Endothelial cell (in vitro differentiated cells): ENCODE measurements at regions not wholly inside any gene's neighbourhood (a gene's known extent, or its start where the extent isn't known, plus 50 kb on each side); places are given as distances from the start of the nearest gene placed in this dataset.

Source experiments
- DNase-seq: peaks from one replicate; pipeline ENCODE4 v3.0.0; 2021; ENCODE audit warnings: low spot score
- H3K27ac Mint-ChIP-seq: one replicate; pipeline ENCODE4 v1.8.0; 2021; ENCODE audit warnings: mixed read lengths, inconsistent platforms; ENCODE audit not compliant: unreplicated experiment
- H3K27me3 Mint-ChIP-seq: one replicate; pipeline ENCODE4 v1.8.0; 2021; ENCODE audit warnings: mild to moderate bottlenecking, moderate library complexity, mixed read lengths, inconsistent platforms; ENCODE audit not compliant: unreplicated experiment
- H3K36me3 Mint-ChIP-seq: one replicate; pipeline ENCODE4 v1.8.0; 2021; ENCODE audit warnings: mild to moderate bottlenecking, low read depth, mixed read lengths, inconsistent platforms; ENCODE audit not compliant: unreplicated experiment
- H3K4me1 Mint-ChIP-seq: one replicate; pipeline ENCODE4 v1.8.0; 2021; ENCODE audit warnings: mild to moderate bottlenecking, mixed read lengths, inconsistent platforms; ENCODE audit not compliant: unreplicated experiment
- H3K4me3 Mint-ChIP-seq: one replicate; pipeline ENCODE4 v1.8.0; 2021; ENCODE audit warnings: mild to moderate bottlenecking, mixed read lengths, inconsistent platforms; ENCODE audit not compliant: unreplicated experiment
- H3K9me3 Mint-ChIP-seq: one replicate; pipeline ENCODE4 v1.8.0; 2021; ENCODE audit warnings: mixed read lengths, inconsistent platforms; ENCODE audit not compliant: unreplicated experiment
- TF ChIP-seq, protein P1 (sequence below): fragments of 200-600 bp; sonication (generic); IDR thresholded peaks from one replicate; pipeline ENCODE4 v1.5.0; 2021; ENCODE audit warnings: antibody characterized with exemption; ENCODE audit not compliant: unreplicated experiment

DNA sequence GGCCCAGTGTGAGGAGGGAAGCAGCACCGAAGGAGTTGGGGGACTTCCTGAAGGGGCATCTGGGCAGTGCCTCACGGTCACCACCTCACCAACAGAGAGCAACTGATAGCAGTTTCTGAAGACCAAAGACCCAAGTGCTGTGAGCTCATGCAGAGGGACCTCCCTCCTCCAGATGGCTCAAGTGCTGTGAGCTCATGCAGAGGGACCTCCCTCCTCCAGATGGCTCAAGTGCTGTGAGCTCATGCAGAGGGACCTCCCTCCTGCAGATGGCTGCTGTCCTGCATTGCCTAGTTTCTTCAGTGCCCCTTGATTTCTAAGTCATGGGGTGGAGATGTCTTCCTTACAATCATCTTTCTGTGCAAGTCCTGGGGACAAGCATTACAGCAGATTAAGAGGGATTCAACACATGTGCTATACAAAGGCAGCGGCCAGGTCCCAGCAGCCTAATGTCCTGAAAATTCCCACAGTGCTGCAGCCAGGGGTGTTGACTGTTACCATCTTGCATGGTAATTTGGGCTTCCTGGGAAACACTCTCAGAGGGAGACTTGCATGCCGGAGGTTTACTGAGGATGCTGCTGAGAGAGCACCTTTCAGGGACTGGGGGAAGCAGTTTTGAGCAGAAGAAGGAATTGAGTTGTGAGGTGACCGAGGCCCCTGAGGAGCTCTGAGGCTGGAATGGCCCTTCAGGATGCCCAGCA, 409.3 kb downstream of the GALR1 start:
- Mint-ChIP-seq H3K27me3 (peaks cover 2% of the 10 kb centered on the region), H3K36me3 (no peaks in the 10 kb centered on the region)

DNA sequence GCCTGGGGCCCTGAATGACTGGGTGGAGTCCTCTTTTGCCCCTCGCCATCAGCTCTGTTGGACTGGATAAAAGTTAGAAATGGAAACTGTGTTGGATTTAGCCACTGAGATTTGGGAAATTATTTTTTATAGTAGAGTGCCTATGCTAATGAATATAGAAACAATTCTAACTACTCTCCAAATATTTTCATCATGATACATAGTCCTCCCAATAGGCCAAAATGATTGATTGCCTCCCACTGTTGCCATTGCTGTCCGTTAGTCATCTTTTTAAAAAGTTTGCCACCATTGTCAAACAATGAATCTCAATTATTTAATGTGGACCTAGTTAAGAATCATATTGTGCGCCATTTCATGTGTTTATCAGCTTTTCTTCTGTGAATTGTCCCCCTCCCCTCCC, 417.0 kb downstream of the GALR1 start:
- TF ChIP-seq, protein P1, sequence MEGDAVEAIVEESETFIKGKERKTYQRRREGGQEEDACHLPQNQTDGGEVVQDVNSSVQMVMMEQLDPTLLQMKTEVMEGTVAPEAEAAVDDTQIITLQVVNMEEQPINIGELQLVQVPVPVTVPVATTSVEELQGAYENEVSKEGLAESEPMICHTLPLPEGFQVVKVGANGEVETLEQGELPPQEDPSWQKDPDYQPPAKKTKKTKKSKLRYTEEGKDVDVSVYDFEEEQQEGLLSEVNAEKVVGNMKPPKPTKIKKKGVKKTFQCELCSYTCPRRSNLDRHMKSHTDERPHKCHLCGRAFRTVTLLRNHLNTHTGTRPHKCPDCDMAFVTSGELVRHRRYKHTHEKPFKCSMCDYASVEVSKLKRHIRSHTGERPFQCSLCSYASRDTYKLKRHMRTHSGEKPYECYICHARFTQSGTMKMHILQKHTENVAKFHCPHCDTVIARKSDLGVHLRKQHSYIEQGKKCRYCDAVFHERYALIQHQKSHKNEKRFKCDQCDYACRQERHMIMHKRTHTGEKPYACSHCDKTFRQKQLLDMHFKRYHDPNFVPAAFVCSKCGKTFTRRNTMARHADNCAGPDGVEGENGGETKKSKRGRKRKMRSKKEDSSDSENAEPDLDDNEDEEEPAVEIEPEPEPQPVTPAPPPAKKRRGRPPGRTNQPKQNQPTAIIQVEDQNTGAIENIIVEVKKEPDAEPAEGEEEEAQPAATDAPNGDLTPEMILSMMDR, result no peak
- peaks cover 8% of the 10 kb centered on the region for H3K9me3 Mint-ChIP-seq
- peaks cover 25% of the 10 kb centered on the region for H3K4me1 Mint-ChIP-seq
- DNase-seq, result no peak
- no peaks in the 10 kb centered on the region for H3K36me3 Mint-ChIP-seq
- H3K27ac Mint-ChIP-seq, result no peak overlapping the region
- H3K4me3 Mint-ChIP-seq, result no peak overlapping the region
- H3K27me3 Mint-ChIP-seq, result peaks cover 7% of the 10 kb centered on the region

More for the DNA sequence above, 409.3 kb downstream of the GALR1 start:
- no peak overlapping the region for H3K27ac Mint-ChIP-seq
- TF ChIP-seq, protein P1, result no peak
- H3K4me3 Mint-ChIP-seq, result no peak overlapping the region
- H3K4me1 Mint-ChIP-seq, result no peaks in the 10 kb centered on the region
- no peaks in the 10 kb centered on the region for H3K9me3 Mint-ChIP-seq
- DNase-seq, result no peak

DNA sequence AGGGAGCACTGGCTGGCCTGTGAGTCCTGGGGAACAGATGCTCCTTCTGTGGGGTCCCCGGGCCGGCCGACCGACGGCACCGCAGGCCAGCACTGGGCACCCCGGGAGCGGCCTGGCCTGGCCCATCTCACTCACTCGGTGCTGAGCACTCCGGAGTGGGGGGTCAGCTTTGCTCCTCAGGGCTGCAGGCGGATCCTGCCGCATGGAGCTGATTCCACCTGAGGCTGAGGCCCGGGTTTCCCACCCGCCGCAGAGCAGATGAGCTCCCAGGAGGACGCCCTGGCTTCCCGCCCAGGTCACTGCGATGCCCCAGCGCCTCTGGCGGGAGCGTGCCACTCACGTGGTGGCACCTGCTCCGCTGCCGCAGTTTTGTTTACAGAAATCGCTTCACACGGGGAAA, 418.6 kb downstream of the GALR1 start:
- Mint-ChIP-seq H3K4me1 (peaks cover 36% of the 10 kb centered on the region), H3K4me3 (no peak overlapping the region), H3K9me3 (peaks cover 8% of the 10 kb centered on the region), H3K27me3 (peaks cover 9% of the 10 kb centered on the region), H3K27ac (peak overlapping the region; percentile 82), H3K36me3 (no peaks in the 10 kb centered on the region)
- TF ChIP-seq, protein P1, result no peak
- no peak for DNase-seq

DNA sequence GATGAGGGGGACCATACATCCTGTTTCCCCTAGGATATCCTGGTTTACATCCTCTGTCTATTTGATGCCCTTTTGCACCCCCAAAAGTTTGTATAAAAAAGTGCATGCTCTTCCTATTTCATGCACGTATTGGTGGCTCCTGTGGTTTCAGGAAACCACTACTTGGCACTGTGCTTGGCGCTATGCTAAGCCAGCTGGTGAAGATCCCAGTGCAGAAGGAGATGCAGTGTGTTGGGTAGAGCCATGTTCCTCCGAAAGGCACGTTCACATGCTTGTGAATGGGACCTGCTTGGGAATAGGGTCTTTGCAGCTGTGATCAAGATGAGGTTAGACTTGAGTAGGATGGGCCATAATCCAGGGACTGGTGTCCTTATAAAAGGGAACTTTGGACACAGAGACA, 419.7 kb downstream of the GALR1 start:
- TF ChIP-seq, protein P1, result no peak
- Mint-ChIP-seq H3K27me3 (peaks cover 9% of the 10 kb centered on the region), H3K4me1 (peaks cover 36% of the 10 kb centered on the region), H3K9me3 (peaks cover 8% of the 10 kb centered on the region), H3K27ac (peak overlapping the region; percentile 82), H3K4me3 (peak overlapping the region; percentile 39), H3K36me3 (peaks cover 1% of the 10 kb centered on the region)
- no peak for DNase-seq

DNA sequence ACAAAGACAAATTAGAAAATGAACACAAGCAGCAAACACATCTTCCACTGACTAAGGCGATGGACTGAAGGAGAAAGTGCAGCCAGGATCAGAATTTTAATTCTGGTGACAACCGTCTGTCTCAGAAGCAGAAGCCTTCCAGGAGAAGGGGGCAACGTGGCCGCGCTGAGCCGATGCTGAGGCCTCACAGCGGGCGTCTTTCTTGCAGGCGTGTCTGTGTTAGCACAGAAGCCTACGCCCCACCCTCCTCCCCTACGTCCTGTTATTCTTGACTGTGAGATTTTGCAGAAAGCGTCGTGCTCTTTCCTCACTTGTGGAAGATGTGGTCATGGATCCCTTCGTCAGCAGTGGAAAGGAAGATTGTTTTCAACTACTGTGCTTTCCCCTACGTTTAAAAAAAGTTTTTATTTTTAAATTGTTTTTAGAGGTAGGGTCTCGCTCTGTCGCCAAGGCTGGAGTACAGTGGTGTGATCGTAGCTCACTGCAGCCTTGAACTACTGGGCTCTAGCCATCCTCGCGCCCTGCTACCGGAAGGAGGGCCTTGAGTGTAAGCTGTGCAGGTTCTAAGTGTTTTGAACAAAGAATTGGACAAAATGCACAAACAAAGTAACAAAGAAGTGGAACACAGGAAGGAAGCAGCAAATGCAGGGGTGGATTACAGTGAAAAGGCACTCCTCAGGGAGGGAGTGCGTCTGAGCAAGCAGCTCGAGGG, 422.0 kb downstream of the GALR1 start:
- H3K4me1 Mint-ChIP-seq, result peaks cover 42% of the 10 kb centered on the region
- H3K36me3 Mint-ChIP-seq, result peaks cover 4% of the 10 kb centered on the region
- H3K27ac Mint-ChIP-seq, result peak overlapping the region; percentile 91
- peaks cover 8% of the 10 kb centered on the region for H3K9me3 Mint-ChIP-seq
- peak overlapping the region; percentile 34 for H3K4me3 Mint-ChIP-seq
- TF ChIP-seq, protein P1, result no peak
- H3K27me3 Mint-ChIP-seq, result peaks cover 9% of the 10 kb centered on the region
- no peak for DNase-seq
